GM12878 (cell line): ENCODE measurements at regions not wholly inside any gene's neighbourhood (a gene's known extent, or its start where the extent isn't known, plus 50 kb on each side); places are given as distances from the start of the nearest gene placed in this dataset.

Experiments
- JUND ChIP-seq: IDR thresholded peaks from 2 replicates; pipeline ENCODE4 v1.6.1; 2012; ENCODE audit warnings: low read depth, mild to moderate bottlenecking, low read length, improper control_type of control experiment, moderate library complexity
- ZSCAN29 ChIP-seq: fragments of 450-650 bp; IDR thresholded peaks from 2 replicates; pipeline ENCODE4 v1.6.1; 2017; ENCODE audit warnings: mild to moderate bottlenecking, moderate library complexity

- TF ChIP-seq ZSCAN29 (no peak), JUND (no peak)
Measured at GRCh38 chr5:43804723-43805122, 201.7 kb downstream of the NNT start.
